HG02852 (cell line): ENCODE measurements at regions not wholly inside any gene's neighbourhood (a gene's known extent, or its start where the extent isn't known, plus 50 kb on each side); places are given as distances from the start of the nearest gene placed in this dataset.

Experiments
- ATAC-seq: cut with Tn5 transposase; IDR thresholded peaks from one replicate; pipeline ENCODE4 v1.9.1; 2021; ENCODE audit warnings: mild to moderate bottlenecking, moderate library complexity; ENCODE audit not compliant: unreplicated experiment

GRCh38 chr1:88101041-88101440 is 583.0 kb upstream of the PKN2 start:
- no peak for ATAC-seq

GRCh38 chr1:88104236-88104635 is 579.8 kb upstream of the PKN2 start:
- ATAC-seq = no peak

- no peak for ATAC-seq
Measured at GRCh38 chr1:88104886-88105285, 579.2 kb upstream of the PKN2 start.

GRCh38 chr1:88111816-88112215 is 572.3 kb upstream of the PKN2 start:
- ATAC-seq = no peak

- no peak for ATAC-seq
Measured at GRCh38 chr1:88117597-88117996, 566.5 kb upstream of the PKN2 start.

- ATAC-seq = no peak
Measured at GRCh38 chr1:88118176-88118845, 565.8 kb upstream of the PKN2 start.

- no peak for ATAC-seq
Measured at GRCh38 chr1:88124614-88125013, 559.5 kb upstream of the PKN2 start.

- ATAC-seq = no peak
Measured at GRCh38 chr1:88126467-88126866, 557.6 kb upstream of the PKN2 start.

- no peak for ATAC-seq
Measured at GRCh38 chr1:88133991-88134390, 550.1 kb upstream of the PKN2 start.

- no peak for ATAC-seq
Measured at GRCh38 chr1:88134983-88135921, 548.8 kb upstream of the PKN2 start.

- no peak for ATAC-seq
Measured at GRCh38 chr1:88139633-88140032, 544.4 kb upstream of the PKN2 start.

- no peak for ATAC-seq
Measured at GRCh38 chr1:88140325-88140724, 543.7 kb upstream of the PKN2 start.

GRCh38 chr1:88141499-88142074 is 542.5 kb upstream of the PKN2 start:
- no peak for ATAC-seq

- ATAC-seq = no peak
Measured at GRCh38 chr1:88145752-88146151, 538.3 kb upstream of the PKN2 start.

- no peak for ATAC-seq
Measured at GRCh38 chr1:88149686-88150085, 534.4 kb upstream of the PKN2 start.

GRCh38 chr1:88150330-88150729 is 533.7 kb upstream of the PKN2 start:
- ATAC-seq = no peak

- ATAC-seq = no peak
Measured at GRCh38 chr1:88163187-88163586, 520.9 kb upstream of the PKN2 start.

GRCh38 chr1:88168126-88168525 is 515.9 kb upstream of the PKN2 start:
- ATAC-seq = no peak

- no peak for ATAC-seq
Measured at GRCh38 chr1:88169139-88169538, 514.9 kb upstream of the PKN2 start.

- no peak for ATAC-seq
Measured at GRCh38 chr1:88169939-88170338, 514.1 kb upstream of the PKN2 start.

GRCh38 chr1:88175120-88175630 is 508.9 kb upstream of the PKN2 start:
- no peak for ATAC-seq
